ENCODE measurements at regions not wholly inside any gene's neighbourhood (a gene's known extent, or its start where the extent isn't known, plus 50 kb on each side); places are given as distances from the start of the nearest gene placed in this dataset.

DNA sequence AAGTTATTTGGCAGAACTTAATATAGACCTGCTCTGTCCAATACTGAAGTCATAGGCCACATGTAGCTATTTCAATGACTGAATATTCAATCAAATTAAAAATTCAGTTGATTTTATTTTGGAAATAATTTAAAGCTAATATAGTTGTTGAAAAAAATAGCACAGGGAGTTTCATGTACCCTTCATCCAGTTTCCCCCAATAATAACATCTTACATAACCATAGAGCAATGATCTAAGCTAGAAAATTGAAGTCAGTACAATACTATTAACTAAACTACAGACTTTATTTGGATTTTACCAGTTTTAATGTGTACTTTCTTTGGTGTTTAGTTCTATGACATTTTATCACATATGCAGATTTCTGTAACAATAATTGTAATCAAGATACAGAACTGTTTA lies 212.2 kb upstream of the HDDC2 start:
- no peak overlapping the region for H4K8ac ChIP-seq (replicated peaks; ENCODE audit: insufficient read length, low read depth, low read length)
- H3K4ac ChIP-seq (ENCODE audit: low read depth, low read length): no peak overlapping the region
- no peaks in the 10 kb centered on the region for H3K27me3 Mint-ChIP-seq (ENCODE audit: low read depth)
- H4K91ac ChIP-seq (ENCODE audit: insufficient read length, low read depth, low read length): no peak overlapping the region
- H3K56ac ChIP-seq (ENCODE audit: insufficient read length, low read depth, low read length): no peak overlapping the region
- H2BK20ac ChIP-seq (ENCODE audit: low read depth, low read length, poor library complexity, severe bottlenecking): no peak overlapping the region
- H2AK5ac ChIP-seq (ENCODE audit: insufficient read length, low read length): no peak overlapping the region
- H3K79me2 ChIP-seq (ENCODE audit: insufficient read depth, low read length): no peaks in the 10 kb centered on the region
- no peak overlapping the region for H2BK15ac ChIP-seq (ENCODE audit: low read depth, low read length)
- no peak overlapping the region for H2BK120ac ChIP-seq (ENCODE audit: low read depth, low read length, poor library complexity, severe bottlenecking)
- no peak overlapping the region for H3T11ph ChIP-seq (ENCODE audit: low read length)
- DNase-seq: no peak
- peaks cover 0 to 17% (median 14%) of the 10 kb centered on the region in 3 experiments; a peak in 5 of 7 replicates for H3K36me3 Mint-ChIP-seq (ENCODE audit: insufficient read depth in 1 of 3, low read depth in 3 of 3)
- no peak overlapping the region for H3K27ac Mint-ChIP-seq
- no peak overlapping the region for H3K4me3 Mint-ChIP-seq
- no peak for TF ChIP-seq CTCF (conservative IDR thresholded peaks at IDR 0.05)
- H3K23me2 ChIP-seq (ENCODE audit: insufficient read length, low read depth, low read length, poor library complexity, severe bottlenecking): no peaks in the 10 kb centered on the region
- H2BK12ac ChIP-seq (ENCODE audit: insufficient read length, low read depth, low read length): no peak overlapping the region
- no peaks in the 10 kb centered on the region; the same call in 1 of the 2 replicates for H3K4me1 ChIP-seq (ENCODE audit: insufficient read depth, low read length)
- no peaks in the 10 kb centered on the region for H3K9me3 ChIP-seq (ENCODE audit: control insufficient read depth, low read depth, low read length)
- H3K4me2 ChIP-seq (ENCODE audit: insufficient read depth, insufficient read length, low read length): no peak overlapping the region
- H3K18ac ChIP-seq (ENCODE audit: insufficient read length, low read depth, low read length): no peak overlapping the region
- H4K20me1 ChIP-seq (ENCODE audit: control insufficient read depth, insufficient read depth, insufficient read length): no peaks in the 10 kb centered on the region
- H3K23ac ChIP-seq (ENCODE audit: insufficient read length, low read depth, low read length): no peak overlapping the region
- no peaks in the 10 kb centered on the region for H3K79me1 ChIP-seq (ENCODE audit: insufficient read depth, low read depth, low read length, poor library complexity, severe bottlenecking)
- H3K14ac ChIP-seq (ENCODE audit: insufficient read depth, low read length): no peak overlapping the region
- H3K9ac ChIP-seq (ENCODE audit: extremely low read depth, insufficient read length, low read length): no peak overlapping the region
- no peak overlapping the region for H3K27ac ChIP-seq (ENCODE audit: insufficient read length, low read depth, low read length)
- no peak overlapping the region for H4K5ac ChIP-seq (ENCODE audit: insufficient read length, low read depth, low read length)
- no peaks in the 10 kb centered on the region for H3K27me3 ChIP-seq (ENCODE audit: insufficient read depth, low read length)
- peaks cover 0 to 20% of the 10 kb centered on the region in 2 experiments; a peak in 2 of 4 replicates for H3K4me1 Mint-ChIP-seq
- no peak overlapping the region for H2AFZ ChIP-seq (ENCODE audit: low read length)
- peaks cover 23% of the 10 kb centered on the region in 2 experiments for H3K9me3 Mint-ChIP-seq
- no peak overlapping the region for H2BK5ac ChIP-seq (ENCODE audit: insufficient read length, low read length)
